ENCODE measurements at regions not wholly inside any gene's neighbourhood (a gene's known extent, or its start where the extent isn't known, plus 50 kb on each side); places are given as distances from the start of the nearest gene placed in this dataset.
"Not testable (repeated sequence)": the region's sequence is repeated elsewhere in the genome, so short reads cannot be mapped to it uniquely, and the experiment has no call there.

DNA sequence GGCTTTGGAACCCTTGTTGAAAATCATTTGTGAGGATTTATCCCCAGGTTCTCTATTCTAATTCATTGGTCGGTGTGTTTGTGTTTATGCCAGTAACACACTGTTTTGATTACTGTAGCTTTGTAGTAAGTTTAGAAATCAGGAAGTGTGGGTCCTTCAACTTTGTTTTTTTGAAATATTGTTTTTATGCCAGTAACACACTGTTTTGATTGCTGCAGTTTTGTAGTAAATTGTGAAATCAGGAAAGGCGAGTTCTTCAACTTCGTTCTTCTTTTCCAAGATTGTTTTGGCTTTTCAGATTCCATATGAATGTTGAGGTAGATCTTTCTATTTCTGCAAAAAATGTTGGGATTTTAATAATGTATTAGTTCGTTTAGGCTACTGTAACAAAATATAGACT, 314.6 kb downstream of the RPLP1 start:
- Histone ChIP-seq H4K20me1 (ENCODE audit: insufficient read depth, low read length) (peaks cover 4% of the 10 kb centered on the region; the same call in 1 of the 2 replicates), H3K4me2 (ENCODE audit: insufficient read depth, low read length) (no peak overlapping the region), H3K9ac (ENCODE audit: low read depth, low read length) (no peak overlapping the region), H3K36me3 (ENCODE audit: insufficient read depth, low read length) (no peaks in the 10 kb centered on the region), H3K4me3 (ENCODE audit: low read depth in 1 of 2, low read length in 2 of 2) (no peak overlapping the region), H3K27ac (ENCODE audit: low read length) (no peak overlapping the region), H3K79me2 (ENCODE audit: insufficient read depth, low read length) (no peaks in the 10 kb centered on the region), H3K9me3 (ENCODE audit: insufficient read depth, low read length, severe bottlenecking) (no peaks in the 10 kb centered on the region), H3K4me1 (ENCODE audit: insufficient read depth, low read length) (no peaks in the 10 kb centered on the region), H3K27me3 (ENCODE audit: insufficient read depth, low read length, poor library complexity) (peaks cover 4% of the 10 kb centered on the region), H2AFZ (ENCODE audit: low read depth, low read length) (no peak overlapping the region)
- DNase-seq, result no peak
- no peak for ATAC-seq (ENCODE audit: insufficient read depth, low read depth)
- TF ChIP-seq EZH2 (IDR thresholded peaks at IDR 0.05; ENCODE audit: borderline replicate concordance, low read depth, low read length, severe bottlenecking), result no peak
- TF ChIP-seq, protein P1, sequence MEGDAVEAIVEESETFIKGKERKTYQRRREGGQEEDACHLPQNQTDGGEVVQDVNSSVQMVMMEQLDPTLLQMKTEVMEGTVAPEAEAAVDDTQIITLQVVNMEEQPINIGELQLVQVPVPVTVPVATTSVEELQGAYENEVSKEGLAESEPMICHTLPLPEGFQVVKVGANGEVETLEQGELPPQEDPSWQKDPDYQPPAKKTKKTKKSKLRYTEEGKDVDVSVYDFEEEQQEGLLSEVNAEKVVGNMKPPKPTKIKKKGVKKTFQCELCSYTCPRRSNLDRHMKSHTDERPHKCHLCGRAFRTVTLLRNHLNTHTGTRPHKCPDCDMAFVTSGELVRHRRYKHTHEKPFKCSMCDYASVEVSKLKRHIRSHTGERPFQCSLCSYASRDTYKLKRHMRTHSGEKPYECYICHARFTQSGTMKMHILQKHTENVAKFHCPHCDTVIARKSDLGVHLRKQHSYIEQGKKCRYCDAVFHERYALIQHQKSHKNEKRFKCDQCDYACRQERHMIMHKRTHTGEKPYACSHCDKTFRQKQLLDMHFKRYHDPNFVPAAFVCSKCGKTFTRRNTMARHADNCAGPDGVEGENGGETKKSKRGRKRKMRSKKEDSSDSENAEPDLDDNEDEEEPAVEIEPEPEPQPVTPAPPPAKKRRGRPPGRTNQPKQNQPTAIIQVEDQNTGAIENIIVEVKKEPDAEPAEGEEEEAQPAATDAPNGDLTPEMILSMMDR (IDR thresholded peaks at IDR 0.05; ENCODE audit: borderline replicate concordance, extremely low read depth, low read length, poor library complexity, severe bottlenecking), result no peak

DNA sequence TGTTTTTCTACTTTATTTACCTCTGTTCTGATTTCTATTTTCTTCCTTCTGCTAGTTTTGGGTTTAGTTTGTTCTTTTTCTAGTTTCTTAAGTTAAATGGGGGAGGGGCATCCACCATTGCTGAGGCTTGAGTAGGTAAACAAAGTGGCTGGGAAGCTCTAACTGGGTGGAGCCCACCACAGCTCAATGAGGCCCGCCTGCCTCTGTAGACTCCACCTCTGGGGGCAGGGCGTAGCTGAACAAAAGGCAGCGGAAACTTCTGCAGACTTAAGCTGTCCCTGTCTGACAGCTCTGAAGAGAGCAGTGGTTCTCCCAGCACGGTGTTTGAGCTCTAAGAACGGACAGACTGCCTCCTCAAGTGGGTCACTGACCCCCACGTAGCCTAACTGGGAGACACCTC, 316.7 kb downstream of the RPLP1 start:
- not testable (repeated sequence) for H3K9me3 ChIP-seq (ENCODE audit: insufficient read depth, low read length, severe bottlenecking); H3K4me2 ChIP-seq (ENCODE audit: insufficient read depth, low read length); H3K36me3 ChIP-seq (ENCODE audit: insufficient read depth, low read length); H3K4me1 ChIP-seq (ENCODE audit: insufficient read depth, low read length); DNase-seq; H3K27me3 ChIP-seq (ENCODE audit: insufficient read depth, low read length, poor library complexity); H4K20me1 ChIP-seq (ENCODE audit: insufficient read depth, low read length); H3K4me3 ChIP-seq (ENCODE audit: low read depth in 1 of 2, low read length in 2 of 2); ATAC-seq (ENCODE audit: insufficient read depth, low read depth); H2AFZ ChIP-seq (ENCODE audit: low read depth, low read length); H3K9ac ChIP-seq (ENCODE audit: low read depth, low read length); H3K79me2 ChIP-seq (ENCODE audit: insufficient read depth, low read length); H3K27ac ChIP-seq (ENCODE audit: low read length)

DNA sequence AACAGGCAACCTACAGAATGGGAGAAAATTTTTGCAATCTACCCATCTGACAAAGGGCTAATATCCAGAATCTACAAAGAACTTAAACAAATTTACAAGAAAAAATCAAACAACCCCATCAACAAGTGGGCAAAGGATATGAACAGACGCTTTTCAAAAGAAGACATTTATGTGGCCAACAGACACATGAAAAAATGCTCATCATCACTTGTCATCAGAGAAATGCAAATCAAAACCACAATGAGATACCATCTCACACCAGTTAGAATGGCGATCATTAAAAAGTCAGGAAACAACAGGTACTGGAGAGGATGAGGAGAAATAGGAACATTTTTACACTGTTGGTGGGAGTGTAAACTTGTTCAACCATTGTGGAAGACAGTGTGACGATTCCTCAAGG, 321.6 kb downstream of the RPLP1 start:
- H4K20me1 ChIP-seq (ENCODE audit: insufficient read depth, low read length); H3K4me1 ChIP-seq (ENCODE audit: insufficient read depth, low read length); DNase-seq; ATAC-seq (ENCODE audit: insufficient read depth, low read depth); H3K79me2 ChIP-seq (ENCODE audit: insufficient read depth, low read length); H3K4me2 ChIP-seq (ENCODE audit: insufficient read depth, low read length); H3K27me3 ChIP-seq (ENCODE audit: insufficient read depth, low read length, poor library complexity); H3K36me3 ChIP-seq (ENCODE audit: insufficient read depth, low read length); H3K27ac ChIP-seq (ENCODE audit: low read length); H3K9ac ChIP-seq (ENCODE audit: low read depth, low read length); H3K9me3 ChIP-seq (ENCODE audit: insufficient read depth, low read length, severe bottlenecking); H2AFZ ChIP-seq (ENCODE audit: low read depth, low read length); H3K4me3 ChIP-seq (ENCODE audit: low read depth in 1 of 2, low read length in 2 of 2): not testable (repeated sequence)

DNA sequence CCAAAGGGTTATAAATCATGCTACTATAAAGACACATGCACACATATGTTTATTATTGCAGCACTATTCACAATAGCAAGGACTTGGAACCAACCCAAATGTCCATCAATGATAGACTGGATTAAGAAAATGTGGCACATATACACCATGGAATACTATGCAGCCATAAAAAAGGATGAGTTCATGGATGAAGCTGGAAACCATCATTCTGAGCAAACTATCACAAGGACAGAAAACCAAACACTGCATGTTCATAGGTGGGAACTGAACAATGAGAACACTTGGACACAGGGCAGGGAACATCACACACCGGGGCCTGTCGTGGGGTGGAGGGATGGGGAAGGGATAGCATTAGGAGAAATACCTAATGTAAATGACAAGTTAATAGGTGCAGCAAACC, 322.1 kb downstream of the RPLP1 start:
- H3K27ac ChIP-seq (ENCODE audit: low read length); H3K4me2 ChIP-seq (ENCODE audit: insufficient read depth, low read length); H3K9ac ChIP-seq (ENCODE audit: low read depth, low read length); ATAC-seq (ENCODE audit: insufficient read depth, low read depth); DNase-seq; H3K9me3 ChIP-seq (ENCODE audit: insufficient read depth, low read length, severe bottlenecking); H4K20me1 ChIP-seq (ENCODE audit: insufficient read depth, low read length); H3K27me3 ChIP-seq (ENCODE audit: insufficient read depth, low read length, poor library complexity); H3K79me2 ChIP-seq (ENCODE audit: insufficient read depth, low read length); H3K36me3 ChIP-seq (ENCODE audit: insufficient read depth, low read length); H2AFZ ChIP-seq (ENCODE audit: low read depth, low read length); H3K4me1 ChIP-seq (ENCODE audit: insufficient read depth, low read length); H3K4me3 ChIP-seq (ENCODE audit: low read depth in 1 of 2, low read length in 2 of 2): not testable (repeated sequence)

DNA sequence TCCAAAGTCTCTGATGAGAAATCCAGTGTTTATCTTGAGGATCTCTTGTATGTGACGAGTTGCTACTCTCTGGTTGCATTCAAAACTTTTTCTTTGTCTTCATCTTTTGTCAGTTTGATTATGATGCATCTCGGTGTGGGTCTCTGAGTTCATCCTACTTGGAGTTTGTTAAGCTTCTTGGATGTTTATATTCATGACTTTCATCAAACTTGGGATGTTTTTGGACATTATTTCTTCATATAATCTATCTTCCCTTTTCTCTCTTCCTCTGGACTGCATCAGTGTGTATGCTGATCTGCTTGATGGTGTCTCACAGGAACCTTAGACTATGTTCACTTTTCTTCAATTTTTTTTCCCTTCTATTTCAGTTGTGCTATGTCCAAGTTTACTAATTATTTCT, 320.4 kb downstream of the TLE3 start:
- H2AFZ ChIP-seq (ENCODE audit: low read depth, low read length), result no peak overlapping the region
- ATAC-seq (ENCODE audit: insufficient read depth, low read depth) (no peak), DNase-seq (no peak)
- no peaks in the 10 kb centered on the region for H3K9me3 ChIP-seq (ENCODE audit: insufficient read depth, low read length, severe bottlenecking)
- no peak overlapping the region for H3K4me2 ChIP-seq (ENCODE audit: insufficient read depth, low read length)
- no peaks in the 10 kb centered on the region for H3K79me2 ChIP-seq (ENCODE audit: insufficient read depth, low read length)
- no peak overlapping the region for H3K4me3 ChIP-seq (ENCODE audit: low read depth in 1 of 2, low read length in 2 of 2)
- H3K36me3 ChIP-seq (ENCODE audit: insufficient read depth, low read length), result no peaks in the 10 kb centered on the region
- H4K20me1 ChIP-seq (ENCODE audit: insufficient read depth, low read length), result no peaks in the 10 kb centered on the region
- no peaks in the 10 kb centered on the region for H3K4me1 ChIP-seq (ENCODE audit: insufficient read depth, low read length)
- no peak overlapping the region for H3K9ac ChIP-seq (ENCODE audit: low read depth, low read length)
- no peak for TF ChIP-seq EZH2 (IDR thresholded peaks at IDR 0.05; ENCODE audit: borderline replicate concordance, low read depth, low read length, severe bottlenecking)
- TF ChIP-seq, protein P1 (IDR thresholded peaks at IDR 0.05; ENCODE audit: borderline replicate concordance, extremely low read depth, low read length, poor library complexity, severe bottlenecking), result no peak
- no peak overlapping the region for H3K27ac ChIP-seq (ENCODE audit: low read length)
- H3K27me3 ChIP-seq (ENCODE audit: insufficient read depth, low read length, poor library complexity), result peaks cover 3% of the 10 kb centered on the region
